Vagina (tissue), 2 donors: ENCODE measurements at regions not wholly inside any gene's neighbourhood (a gene's known extent, or its start where the extent isn't known, plus 50 kb on each side); places are given as distances from the start of the nearest gene placed in this dataset.
"Not testable (repeated sequence)": the region's sequence is repeated elsewhere in the genome, so short reads cannot be mapped to it uniquely, and the experiment has no call there.

Experiments used
- DNase-seq, 2 donors: peaks; one replicate each; pipeline ENCODE4 v3.0.0-alpha.2; 2017; ENCODE audit errors: extremely low spot score in 2 of 2
- H3K27ac ChIP-seq: fragments of 200-600 bp; sonication (generic); one replicate; pipeline ENCODE4 v1.5.1; 2019
- H3K27me3 ChIP-seq: fragments of 200-600 bp; sonication (generic); one replicate; pipeline ENCODE4 v1.5.1; 2019
- H3K36me3 ChIP-seq, 2 donors: fragments of 200-600 bp; sonication (generic); one replicate each; pipeline ENCODE4 v1.5.1; 2017 to 2019
- H3K4me1 ChIP-seq: fragments of 200-600 bp; sonication (generic); one replicate; pipeline ENCODE4 v1.5.1; 2019
- H3K4me3 ChIP-seq, 2 donors: fragments of 200-600 bp; sonication (generic); 1 replicate in 1 of 2; 2 replicates in 1 of 2; pipeline ENCODE4 v1.5.1; 2016 to 2019
- H3K9me3 ChIP-seq: fragments of 200-600 bp; sonication (generic); one replicate; pipeline ENCODE4 v1.5.1; 2019
- POLR2A ChIP-seq, 2 donors: fragments of 450-650 bp; IDR thresholded peaks; one replicate each; pipeline ENCODE4 v1.6.1; 2017; ENCODE audit warnings: antibody characterized with exemption in 2 of 2, mild to moderate bottlenecking in 2 of 2, moderate library complexity in 2 of 2
- POLR2AphosphoS5 ChIP-seq, 2 donors: sonication (generic); formaldehyde crosslinking; IDR thresholded peaks; one replicate each; pipeline ENCODE4 v1.9.0; 2017; ENCODE audit warnings: antibody characterized with exemption in 2 of 2, mild to moderate bottlenecking in 2 of 2, low read depth in 1 of 2; ENCODE audit not compliant: insufficient read depth in 1 of 2
- intact Hi-C: fragments of 100-400 bp; cut with DNase I; formaldehyde crosslinking; loops from one replicate; pipeline ENCODE4 v1.15.1; 2023
- TF ChIP-seq, protein P1 (sequence below), 3 experiments: fragments of 450-650 bp in 2 of 3; fragments of 200-600 bp in 1 of 3; sonication (generic) in 1 of 3; IDR thresholded peaks; one replicate each; pipeline ENCODE4 v1.5.1; 2017 to 2019; ENCODE audit warnings: antibody characterized with exemption in 3 of 3, mild to moderate bottlenecking in 2 of 3, moderate library complexity in 2 of 3

DNA sequence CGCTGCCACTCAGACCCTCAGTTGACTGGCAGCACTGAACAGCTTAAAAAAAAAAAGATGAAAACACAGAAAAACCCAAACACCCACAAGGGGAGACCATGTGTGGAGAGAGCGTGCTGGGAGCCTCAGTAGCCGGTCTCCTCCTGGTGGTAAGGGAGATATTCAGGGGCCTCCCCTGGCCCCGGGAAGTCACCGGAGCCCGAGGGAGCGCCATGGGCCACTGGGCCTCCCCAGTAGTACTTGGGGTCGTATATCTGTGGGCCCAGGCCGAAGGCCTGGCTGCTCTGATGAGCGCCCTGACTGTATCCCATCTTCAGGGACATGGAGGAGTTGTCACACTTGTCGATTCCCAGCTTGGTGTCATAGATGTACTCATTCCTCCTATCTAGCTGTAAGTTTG is 145.7 kb upstream of the TEKT4 start:
- no peak overlapping the region for H3K4me3 ChIP-seq
- no peaks in the 10 kb centered on the region for H3K9me3 ChIP-seq
- H3K27ac ChIP-seq: no peak overlapping the region
- intact Hi-C loops: no loop called here
- TF ChIP-seq POLR2A (IDR thresholded peaks at IDR 0.05): no peak
- H3K4me1 ChIP-seq: no peaks in the 10 kb centered on the region
- no peaks in the 10 kb centered on the region for H3K27me3 ChIP-seq
- DNase-seq: no peak
- no peaks in the 10 kb centered on the region for H3K36me3 ChIP-seq

- H3K4me1 ChIP-seq, H3K36me3 ChIP-seq, H3K27me3 ChIP-seq, H3K4me3 ChIP-seq, H3K27ac ChIP-seq, DNase-seq, H3K9me3 ChIP-seq, intact Hi-C loops: not testable (repeated sequence)
Measured at GRCh38 chr2:94735536-94735935, 135.7 kb upstream of the TEKT4 start.

DNA sequence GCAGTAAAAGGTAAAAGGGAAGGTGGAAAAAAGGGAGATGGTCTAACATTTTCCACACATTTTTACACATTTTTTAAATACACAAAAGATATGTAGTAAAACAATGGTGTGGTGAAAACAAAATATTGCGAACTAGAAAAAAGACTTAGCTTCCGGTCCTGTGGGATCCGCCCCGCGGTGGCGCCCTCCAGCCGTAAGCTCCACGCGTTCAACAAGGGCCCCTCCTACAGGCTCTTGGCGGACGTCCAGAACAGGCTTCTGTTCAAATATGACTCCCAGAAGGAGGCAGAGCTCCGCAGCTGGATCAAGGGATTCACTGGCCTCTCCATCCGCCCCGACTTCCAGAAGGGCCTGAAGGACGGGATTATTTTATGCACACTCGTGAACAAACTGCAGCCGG is 134.1 kb upstream of the TEKT4 start:
- H3K4me1 ChIP-seq, intact Hi-C loops, H3K4me3 ChIP-seq, H3K36me3 ChIP-seq, H3K27me3 ChIP-seq, DNase-seq, H3K27ac ChIP-seq, H3K9me3 ChIP-seq: not testable (repeated sequence)

DNA sequence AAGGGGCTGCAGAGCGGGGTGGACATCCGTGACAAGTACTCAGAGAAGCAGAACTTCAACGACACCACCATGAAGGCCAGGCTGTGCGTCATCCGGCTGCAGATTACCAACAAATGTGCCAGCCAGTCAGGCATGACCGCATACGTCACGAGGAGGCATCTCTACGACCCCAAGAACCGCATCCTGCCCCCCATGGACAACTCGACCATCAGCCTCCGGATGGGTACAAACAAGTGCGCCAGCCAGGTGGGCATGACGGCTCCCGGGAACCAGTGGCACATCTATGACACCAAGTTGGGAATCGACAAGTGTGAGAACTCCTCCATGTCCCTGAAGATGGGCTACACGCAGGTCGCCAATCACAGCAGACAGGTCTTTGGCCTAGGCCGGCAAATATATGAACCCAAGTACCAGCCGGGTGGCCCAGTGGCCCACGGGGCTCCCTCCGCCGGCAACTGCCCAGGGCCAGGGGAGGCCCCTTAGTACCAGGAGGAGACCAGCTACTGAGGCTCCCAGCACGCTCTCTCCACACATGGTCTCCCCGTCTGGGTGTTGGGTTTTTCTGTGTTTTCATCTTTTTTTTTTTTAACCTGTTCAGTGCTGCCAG is 133.4 kb upstream of the TEKT4 start:
- H3K4me1 ChIP-seq, H3K9me3 ChIP-seq, H3K4me3 ChIP-seq, H3K27me3 ChIP-seq, intact Hi-C loops, H3K36me3 ChIP-seq, DNase-seq, H3K27ac ChIP-seq: not testable (repeated sequence)

GRCh38 chr2:94753466-94753998 is 117.7 kb upstream of the TEKT4 start:
- no peaks in the 10 kb centered on the region for H3K9me3 ChIP-seq
- H3K27me3 ChIP-seq: no peaks in the 10 kb centered on the region
- no peak for TF ChIP-seq POLR2AphosphoS5 (IDR thresholded peaks at IDR 0.05; ENCODE audit: insufficient read depth in 1 of 2, low read depth in 1 of 2)
- H3K4me3 ChIP-seq: no peak overlapping the region
- intact Hi-C loops: no loop called here
- H3K4me1 ChIP-seq: no peaks in the 10 kb centered on the region
- H3K36me3 ChIP-seq: no peaks in the 10 kb centered on the region
- DNase-seq: peak in 1 of 2 donors; percentile 44
- H3K27ac ChIP-seq: no peak overlapping the region

- intact Hi-C loops: no loop called here
- Histone ChIP-seq H3K27ac (no peak overlapping the region), H3K9me3 (no peaks in the 10 kb centered on the region), H3K4me1 (no peaks in the 10 kb centered on the region), H3K36me3 (no peaks in the 10 kb centered on the region), H3K27me3 (no peaks in the 10 kb centered on the region), H3K4me3 (no peak overlapping the region)
- TF ChIP-seq POLR2A (IDR thresholded peaks at IDR 0.05) (no peak), POLR2AphosphoS5 (IDR thresholded peaks at IDR 0.05; ENCODE audit: insufficient read depth in 1 of 2, low read depth in 1 of 2) (no peak)
- TF ChIP-seq, protein P1, sequence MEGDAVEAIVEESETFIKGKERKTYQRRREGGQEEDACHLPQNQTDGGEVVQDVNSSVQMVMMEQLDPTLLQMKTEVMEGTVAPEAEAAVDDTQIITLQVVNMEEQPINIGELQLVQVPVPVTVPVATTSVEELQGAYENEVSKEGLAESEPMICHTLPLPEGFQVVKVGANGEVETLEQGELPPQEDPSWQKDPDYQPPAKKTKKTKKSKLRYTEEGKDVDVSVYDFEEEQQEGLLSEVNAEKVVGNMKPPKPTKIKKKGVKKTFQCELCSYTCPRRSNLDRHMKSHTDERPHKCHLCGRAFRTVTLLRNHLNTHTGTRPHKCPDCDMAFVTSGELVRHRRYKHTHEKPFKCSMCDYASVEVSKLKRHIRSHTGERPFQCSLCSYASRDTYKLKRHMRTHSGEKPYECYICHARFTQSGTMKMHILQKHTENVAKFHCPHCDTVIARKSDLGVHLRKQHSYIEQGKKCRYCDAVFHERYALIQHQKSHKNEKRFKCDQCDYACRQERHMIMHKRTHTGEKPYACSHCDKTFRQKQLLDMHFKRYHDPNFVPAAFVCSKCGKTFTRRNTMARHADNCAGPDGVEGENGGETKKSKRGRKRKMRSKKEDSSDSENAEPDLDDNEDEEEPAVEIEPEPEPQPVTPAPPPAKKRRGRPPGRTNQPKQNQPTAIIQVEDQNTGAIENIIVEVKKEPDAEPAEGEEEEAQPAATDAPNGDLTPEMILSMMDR (IDR thresholded peaks at IDR 0.05): no peak
- DNase-seq: peak in 1 of 2 donors; percentile 40
Measured at GRCh38 chr2:94758546-94758945, 112.7 kb upstream of the TEKT4 start.

DNA sequence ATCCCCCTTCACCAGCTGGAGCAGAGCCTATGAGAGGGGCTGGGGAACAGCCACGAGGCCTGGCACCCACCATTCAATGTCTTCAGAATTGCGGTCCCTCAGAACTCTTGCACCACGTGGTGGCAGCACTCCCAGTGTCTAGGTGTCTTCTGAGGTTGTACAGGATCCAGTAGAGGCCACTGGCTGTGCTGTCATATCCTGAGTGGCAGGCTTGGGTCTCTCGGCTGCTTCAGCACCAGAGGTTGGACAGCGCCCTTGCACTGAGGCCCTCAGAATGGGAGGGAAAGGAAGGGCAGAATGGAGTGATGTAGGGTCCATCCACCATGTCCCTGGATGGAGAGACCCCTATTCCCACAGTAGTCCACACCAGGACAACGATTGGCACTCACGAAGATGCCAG is 112.0 kb upstream of the TEKT4 start:
- Histone ChIP-seq H3K27ac (no peak overlapping the region), H3K4me1 (no peaks in the 10 kb centered on the region), H3K9me3 (no peaks in the 10 kb centered on the region), H3K27me3 (no peaks in the 10 kb centered on the region), H3K36me3 (no peaks in the 10 kb centered on the region), H3K4me3 (no peak overlapping the region)
- TF ChIP-seq, protein P1 (IDR thresholded peaks at IDR 0.05): no peak
- TF ChIP-seq POLR2AphosphoS5 (IDR thresholded peaks at IDR 0.05; ENCODE audit: insufficient read depth in 1 of 2, low read depth in 1 of 2) (no peak), POLR2A (IDR thresholded peaks at IDR 0.05) (no peak)
- intact Hi-C loops: no loop called here
- DNase-seq: peak in 1 of 2 donors; percentile 47

DNA sequence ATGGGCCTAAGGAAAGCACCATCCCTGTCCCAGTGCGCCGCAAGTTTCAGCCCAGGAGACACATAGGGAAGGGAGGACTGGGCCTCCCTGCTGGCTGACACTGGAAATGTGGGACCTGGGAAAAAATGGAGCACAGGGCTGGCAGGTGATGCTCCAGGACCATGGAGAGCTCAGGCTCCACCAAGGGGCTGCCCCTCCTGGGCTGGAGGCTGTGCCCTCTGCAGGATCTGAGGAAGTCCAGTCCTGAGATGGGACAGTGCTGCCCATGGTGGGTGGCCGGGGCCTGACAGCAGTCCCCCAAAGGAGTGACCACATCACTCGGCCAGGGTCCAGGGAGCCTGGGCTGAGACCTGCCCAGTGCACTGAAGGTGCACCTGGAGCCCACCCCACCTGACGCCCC is 108.6 kb upstream of the TEKT4 start:
- Histone ChIP-seq H3K4me1 (no peaks in the 10 kb centered on the region), H3K4me3 (no peak overlapping the region), H3K9me3 (no peaks in the 10 kb centered on the region), H3K27ac (no peak overlapping the region), H3K36me3 (no peaks in the 10 kb centered on the region), H3K27me3 (no peaks in the 10 kb centered on the region)
- no peak for DNase-seq
- TF ChIP-seq, protein P1 (IDR thresholded peaks at IDR 0.05): no peak
- TF ChIP-seq POLR2A (IDR thresholded peaks at IDR 0.05): no peak
- intact Hi-C loops: no loop called here
